ENCODE measurements at regions not wholly inside any gene's neighbourhood (a gene's known extent, or its start where the extent isn't known, plus 50 kb on each side); places are given as distances from the start of the nearest gene placed in this dataset.

DNA sequence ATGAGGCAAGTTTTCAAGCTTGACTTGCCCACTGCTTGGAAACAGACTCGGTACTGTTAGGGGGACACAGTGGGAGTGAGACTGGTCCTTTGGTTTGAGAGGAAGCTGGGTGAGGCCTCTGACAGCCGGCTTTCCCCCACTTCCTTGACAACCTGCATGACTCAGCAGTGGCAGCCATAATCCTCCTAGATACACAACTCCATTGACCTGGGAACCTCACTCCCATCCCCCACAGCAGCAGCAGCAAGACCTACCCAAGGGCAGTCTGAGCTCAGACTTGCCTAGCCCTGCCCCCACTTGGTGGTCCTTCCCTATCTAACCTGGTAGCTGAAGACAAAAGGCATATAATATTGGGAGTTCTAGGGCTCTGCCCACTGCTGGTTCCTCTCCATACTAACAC, 1043.5 kb upstream of the ALCAM start:
- no peak overlapping the region for H3K4me3 ChIP-seq
- ChIA-PET CTCF (no interaction called here), POLR2A (no interaction called here), RAD21 (ENCODE audit: unreplicated experiment) (no interaction called here), SMC1A (ENCODE audit: uncharacterized antibody, unreplicated experiment) (no interaction called here)
- in situ Hi-C loops (cut with MboI) (no loop called here), intact Hi-C loops (cut with micrococcal nuclease; ENCODE audit: unreplicated experiment) (no loop called here)
- no peaks in the 10 kb centered on the region for H3K79me2 ChIP-seq (ENCODE audit: control insufficient read depth, insufficient read depth, low read length)
- DNase-seq (ENCODE audit: low read depth, low spot score): no peak
- no peak overlapping the region for H3K27ac ChIP-seq (ENCODE audit: control insufficient read depth, insufficient read depth)
- FAIRE-seq: no peak
- H3K36me3 ChIP-seq (ENCODE audit: control insufficient read depth in 2 of 2, insufficient read depth in 2 of 2, low read length in 1 of 2): no peaks in the 10 kb centered on the region; a peak in 1 of 4 replicates
- TF ChIP-seq SP1 (IDR thresholded peaks at IDR 0.05; ENCODE audit: low read depth, low read length): no peak
- no peak for TF ChIP-seq ZNF384 (IDR thresholded peaks at IDR 0.05; ENCODE audit: borderline replicate concordance, low read depth, low read length)
- no peak for TF ChIP-seq IRF4 (IDR thresholded peaks at IDR 0.05; ENCODE audit: low read depth, low read length)
- no peak for TF ChIP-seq SMC3 (IDR thresholded peaks at IDR 0.05; ENCODE audit: borderline replicate concordance, low read length)
- TF ChIP-seq BRCA1 (IDR thresholded peaks at IDR 0.05; ENCODE audit: low read depth, low read length): no peak
- no peaks in the 10 kb centered on the region for H3K4me1 ChIP-seq (ENCODE audit: control insufficient read depth, insufficient read depth, low read length)
- H3K4me2 ChIP-seq (ENCODE audit: control insufficient read depth, insufficient read depth): no peak overlapping the region
- WGBS (ENCODE audit: insufficient coverage, insufficient replicate concordance, low lambda C conversion rate, missing lambda C conversion rate): 25% methylated on average over 2 of the region's 2 CpGs
- H3K9me3 ChIP-seq (replicated peaks; ENCODE audit: control insufficient read depth, insufficient read depth, low read length): no peaks in the 10 kb centered on the region; the same call in 2 of the 3 replicates
- no peak overlapping the region for H2AFZ ChIP-seq (ENCODE audit: control insufficient read depth, low read depth, low read length)
- no TSS peak for BruUV-seq (replicated peaks)
- no peak for ATAC-seq
- H4K20me1 ChIP-seq (ENCODE audit: control insufficient read depth, insufficient read depth): no peaks in the 10 kb centered on the region
- no peak overlapping the region for H3K9ac ChIP-seq (ENCODE audit: control insufficient read depth, insufficient read depth, low read length)
- no peaks in the 10 kb centered on the region for H3K27me3 ChIP-seq (replicated peaks in 1 of 2; ENCODE audit: control insufficient read depth in 2 of 2, insufficient read depth in 2 of 2, low read length in 1 of 2)

DNA sequence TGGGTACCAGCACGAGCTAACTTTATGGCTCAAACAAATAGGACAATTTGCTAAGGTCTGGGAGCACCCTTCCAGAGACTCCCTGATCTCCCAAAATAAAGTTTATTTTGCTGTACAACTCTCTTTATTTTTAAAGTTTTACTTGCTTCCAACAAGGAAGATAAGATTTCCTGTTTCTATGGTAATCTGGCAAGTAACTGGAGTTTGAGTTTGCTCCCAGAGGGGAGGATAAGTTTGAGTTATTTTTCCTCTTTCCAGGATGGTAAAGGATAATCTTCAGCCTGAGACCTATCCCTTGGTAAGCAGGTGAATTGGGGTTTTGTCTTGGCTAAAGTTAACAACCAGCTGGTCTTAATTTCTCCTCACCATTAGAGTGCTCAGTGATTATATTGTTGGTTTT, 1019.4 kb upstream of the ALCAM start:
- H3K4me1 ChIP-seq (ENCODE audit: control insufficient read depth, insufficient read depth, low read length): no peaks in the 10 kb centered on the region
- no peak overlapping the region for H3K4me3 ChIP-seq
- CTCF ChIA-PET: no interaction called here
- in situ Hi-C loops (cut with MboI): no loop called here
- BruUV-seq (replicated peaks): no TSS peak
- H2AFZ ChIP-seq (ENCODE audit: control insufficient read depth, low read depth, low read length): no peak overlapping the region
- POLR2A ChIA-PET: no interaction called here
- no peak overlapping the region for H3K9ac ChIP-seq (ENCODE audit: control insufficient read depth, insufficient read depth, low read length)
- ATAC-seq (no peak), DNase-seq (ENCODE audit: low read depth, low spot score) (no peak), FAIRE-seq (no peak)
- 45% methylated on average over 1 of the region's 1 CpG for WGBS (ENCODE audit: insufficient coverage, insufficient replicate concordance, low lambda C conversion rate, missing lambda C conversion rate)
- H3K4me2 ChIP-seq (ENCODE audit: control insufficient read depth, insufficient read depth): no peak overlapping the region
- no peaks in the 10 kb centered on the region for H4K20me1 ChIP-seq (ENCODE audit: control insufficient read depth, insufficient read depth)
- intact Hi-C loops (cut with micrococcal nuclease; ENCODE audit: unreplicated experiment): no loop called here
- RAD21 ChIA-PET (ENCODE audit: unreplicated experiment): no interaction called here
- H3K9me3 ChIP-seq (replicated peaks; ENCODE audit: control insufficient read depth, insufficient read depth, low read length): no peaks in the 10 kb centered on the region
- H3K79me2 ChIP-seq (ENCODE audit: control insufficient read depth, insufficient read depth, low read length): no peaks in the 10 kb centered on the region
- no peaks in the 10 kb centered on the region for H3K36me3 ChIP-seq (ENCODE audit: control insufficient read depth in 2 of 2, insufficient read depth in 2 of 2, low read length in 1 of 2)
- SMC1A ChIA-PET (ENCODE audit: uncharacterized antibody, unreplicated experiment): no interaction called here
- H3K27me3 ChIP-seq (replicated peaks in 1 of 2; ENCODE audit: control insufficient read depth in 2 of 2, insufficient read depth in 2 of 2, low read length in 1 of 2): no peaks in the 10 kb centered on the region
- TF ChIP-seq, protein P1, sequence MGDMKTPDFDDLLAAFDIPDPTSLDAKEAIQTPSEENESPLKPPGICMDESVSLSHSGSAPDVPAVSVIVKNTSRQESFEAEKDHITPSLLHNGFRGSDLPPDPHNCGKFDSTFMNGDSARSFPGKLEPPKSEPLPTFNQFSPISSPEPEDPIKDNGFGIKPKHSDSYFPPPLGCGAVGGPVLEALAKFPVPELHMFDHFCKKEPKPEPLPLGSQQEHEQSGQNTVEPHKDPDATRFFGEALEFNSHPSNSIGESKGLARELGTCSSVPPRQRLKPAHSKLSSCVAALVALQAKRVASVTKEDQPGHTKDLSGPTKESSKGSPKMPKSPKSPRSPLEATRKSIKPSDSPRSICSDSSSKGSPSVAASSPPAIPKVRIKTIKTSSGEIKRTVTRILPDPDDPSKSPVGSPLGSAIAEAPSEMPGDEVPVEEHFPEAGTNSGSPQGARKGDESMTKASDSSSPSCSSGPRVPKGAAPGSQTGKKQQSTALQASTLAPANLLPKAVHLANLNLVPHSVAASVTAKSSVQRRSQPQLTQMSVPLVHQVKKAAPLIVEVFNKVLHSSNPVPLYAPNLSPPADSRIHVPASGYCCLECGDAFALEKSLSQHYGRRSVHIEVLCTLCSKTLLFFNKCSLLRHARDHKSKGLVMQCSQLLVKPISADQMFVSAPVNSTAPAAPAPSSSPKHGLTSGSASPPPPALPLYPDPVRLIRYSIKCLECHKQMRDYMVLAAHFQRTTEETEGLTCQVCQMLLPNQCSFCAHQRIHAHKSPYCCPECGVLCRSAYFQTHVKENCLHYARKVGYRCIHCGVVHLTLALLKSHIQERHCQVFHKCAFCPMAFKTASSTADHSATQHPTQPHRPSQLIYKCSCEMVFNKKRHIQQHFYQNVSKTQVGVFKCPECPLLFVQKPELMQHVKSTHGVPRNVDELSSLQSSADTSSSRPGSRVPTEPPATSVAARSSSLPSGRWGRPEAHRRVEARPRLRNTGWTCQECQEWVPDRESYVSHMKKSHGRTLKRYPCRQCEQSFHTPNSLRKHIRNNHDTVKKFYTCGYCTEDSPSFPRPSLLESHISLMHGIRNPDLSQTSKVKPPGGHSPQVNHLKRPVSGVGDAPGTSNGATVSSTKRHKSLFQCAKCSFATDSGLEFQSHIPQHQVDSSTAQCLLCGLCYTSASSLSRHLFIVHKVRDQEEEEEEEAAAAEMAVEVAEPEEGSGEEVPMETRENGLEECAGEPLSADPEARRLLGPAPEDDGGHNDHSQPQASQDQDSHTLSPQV (IDR thresholded peaks at IDR 0.05): no peak
- TF ChIP-seq IKZF1 (conservative IDR thresholded peaks at IDR 0.05) (no peak), SRF (IDR thresholded peaks at IDR 0.05; ENCODE audit: low read depth in 2 of 2, low read length in 2 of 2) (no peak), ZNF384 (IDR thresholded peaks at IDR 0.05; ENCODE audit: borderline replicate concordance, low read depth, low read length) (no peak), FOS (IDR thresholded peaks at IDR 0.05; ENCODE audit: borderline replicate concordance, extremely low read depth, insufficient read length) (no peak)
- TF ChIP-seq, protein P2, sequence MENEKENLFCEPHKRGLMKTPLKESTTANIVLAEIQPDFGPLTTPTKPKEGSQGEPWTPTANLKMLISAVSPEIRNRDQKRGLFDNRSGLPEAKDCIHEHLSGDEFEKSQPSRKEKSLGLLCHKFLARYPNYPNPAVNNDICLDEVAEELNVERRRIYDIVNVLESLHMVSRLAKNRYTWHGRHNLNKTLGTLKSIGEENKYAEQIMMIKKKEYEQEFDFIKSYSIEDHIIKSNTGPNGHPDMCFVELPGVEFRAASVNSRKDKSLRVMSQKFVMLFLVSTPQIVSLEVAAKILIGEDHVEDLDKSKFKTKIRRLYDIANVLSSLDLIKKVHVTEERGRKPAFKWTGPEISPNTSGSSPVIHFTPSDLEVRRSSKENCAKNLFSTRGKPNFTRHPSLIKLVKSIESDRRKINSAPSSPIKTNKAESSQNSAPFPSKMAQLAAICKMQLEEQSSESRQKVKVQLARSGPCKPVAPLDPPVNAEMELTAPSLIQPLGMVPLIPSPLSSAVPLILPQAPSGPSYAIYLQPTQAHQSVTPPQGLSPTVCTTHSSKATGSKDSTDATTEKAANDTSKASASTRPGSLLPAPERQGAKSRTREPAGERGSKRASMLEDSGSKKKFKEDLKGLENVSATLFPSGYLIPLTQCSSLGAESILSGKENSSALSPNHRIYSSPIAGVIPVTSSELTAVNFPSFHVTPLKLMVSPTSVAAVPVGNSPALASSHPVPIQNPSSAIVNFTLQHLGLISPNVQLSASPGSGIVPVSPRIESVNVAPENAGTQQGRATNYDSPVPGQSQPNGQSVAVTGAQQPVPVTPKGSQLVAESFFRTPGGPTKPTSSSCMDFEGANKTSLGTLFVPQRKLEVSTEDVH (IDR thresholded peaks at IDR 0.05; ENCODE audit: low read depth, partially characterized antibody): no peak
- no peak overlapping the region for H3K27ac ChIP-seq (ENCODE audit: control insufficient read depth, insufficient read depth)
